Ectodermal cell (in vitro differentiated cells): ENCODE measurements at regions not wholly inside any gene's neighbourhood (a gene's known extent, or its start where the extent isn't known, plus 50 kb on each side); places are given as distances from the start of the nearest gene placed in this dataset.
"Not testable (repeated sequence)": the region's sequence is repeated elsewhere in the genome, so short reads cannot be mapped to it uniquely, and the experiment has no call there.

ENCODE experiments used
- H3K27ac ChIP-seq: 2 replicates; pipeline ENCODE4 v1.7.0; 2013; ENCODE audit warnings: mild to moderate bottlenecking, low read depth, low read length; ENCODE audit not compliant: insufficient read depth, poor library complexity, severe bottlenecking
- H3K27me3 ChIP-seq: 2 replicates; pipeline ENCODE4 v1.7.0; 2013; ENCODE audit warnings: mild to moderate bottlenecking, low read length; ENCODE audit not compliant: insufficient read depth, control insufficient read depth, poor library complexity, severe bottlenecking
- H3K36me3 ChIP-seq: one replicate; pipeline ENCODE4 v1.7.0; 2013; ENCODE audit warnings: low read length; ENCODE audit not compliant: control insufficient read depth, insufficient read depth
- H3K4me1 ChIP-seq: one replicate; pipeline ENCODE4 v1.7.0; 2013; ENCODE audit warnings: low read length; ENCODE audit not compliant: control insufficient read depth, insufficient read depth
- H3K4me3 ChIP-seq: 2 replicates; pipeline ENCODE4 v1.7.0; 2013; ENCODE audit warnings: low read depth, low read length, control low read depth; ENCODE audit not compliant: insufficient read depth
- H3K9me3 ChIP-seq: 2 replicates; pipeline ENCODE4 v1.7.0; 2013; ENCODE audit warnings: mild to moderate bottlenecking, low read length, moderate library complexity; ENCODE audit not compliant: control insufficient read depth
- WGBS, 2 experiments: methylation state at CpG; one replicate each; pipeline ENCODE4 v1.1.7; 2013; ENCODE audit warnings: missing lambda C conversion rate in 2 of 2; 5-methylcytosine and 5-hydroxymethylcytosine counted together

GRCh38 chr6:76562371-76562770 is 489.9 kb upstream of the IMPG1 start:
- not testable (repeated sequence) for H3K4me3 ChIP-seq, H3K27me3 ChIP-seq, H3K36me3 ChIP-seq, H3K27ac ChIP-seq, H3K9me3 ChIP-seq, H3K4me1 ChIP-seq
- 13 to 35% methylated on average over 2 to 4 of the region's 4 CpGs for WGBS, 2 experiments

GRCh38 chr6:76560851-76561755 is 488.6 kb upstream of the IMPG1 start:
- H3K9me3 ChIP-seq, H3K4me3 ChIP-seq, H3K27ac ChIP-seq, H3K4me1 ChIP-seq, H3K36me3 ChIP-seq, H3K27me3 ChIP-seq: not testable (repeated sequence)
- WGBS, 2 experiments, result 31 to 33% methylated on average over 6 to 8 of the region's 9 CpGs

DNA sequence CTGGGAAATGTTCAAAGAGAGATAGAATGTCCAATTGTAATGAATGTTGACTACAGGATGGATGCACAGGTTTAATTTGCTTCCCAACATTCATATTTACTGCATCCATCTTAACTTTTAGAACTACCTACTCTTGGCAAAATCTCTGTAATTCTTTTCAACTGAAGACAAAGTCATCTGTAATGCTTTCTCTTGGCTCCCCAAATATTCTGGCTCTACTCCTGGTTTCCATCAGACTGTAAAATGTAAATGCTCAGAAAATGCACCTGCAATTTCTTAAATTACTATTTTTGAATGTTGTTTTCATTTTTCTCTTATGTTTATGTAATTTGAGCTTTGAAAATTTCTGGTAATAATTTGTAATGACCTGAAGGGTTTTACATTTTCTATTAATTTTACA is 480.8 kb upstream of the IMPG1 start:
- no peaks in the 10 kb centered on the region for H3K4me1 ChIP-seq
- no peaks in the 10 kb centered on the region for H3K36me3 ChIP-seq
- H3K4me3 ChIP-seq, result no peak overlapping the region
- no peaks in the 10 kb centered on the region for H3K27me3 ChIP-seq
- H3K9me3 ChIP-seq, result no peaks in the 10 kb centered on the region
- H3K27ac ChIP-seq, result no peak overlapping the region

DNA sequence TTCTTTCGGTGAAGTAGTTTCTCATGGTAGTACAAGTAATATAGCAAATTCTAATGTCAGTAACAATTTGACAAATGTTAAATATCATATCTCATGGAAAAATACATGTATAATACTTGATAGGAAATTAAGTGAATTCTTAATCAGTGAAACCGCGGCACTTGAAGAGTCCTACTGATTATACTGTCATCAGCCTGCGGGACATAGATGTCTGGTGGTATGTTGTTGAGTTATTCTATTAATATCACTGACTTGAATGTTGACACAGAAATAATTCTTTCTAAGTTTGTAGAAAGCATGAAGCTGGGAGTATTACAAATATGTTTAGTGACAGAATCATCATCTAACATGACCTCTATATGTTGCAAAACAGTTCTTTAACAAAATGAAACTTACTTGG is 479.8 kb upstream of the IMPG1 start:
- Histone ChIP-seq H3K36me3 (no peaks in the 10 kb centered on the region), H3K4me1 (no peaks in the 10 kb centered on the region), H3K27ac (no peak overlapping the region), H3K9me3 (no peaks in the 10 kb centered on the region), H3K4me3 (no peak overlapping the region), H3K27me3 (no peaks in the 10 kb centered on the region)
- WGBS, 2 experiments, result 84 to 97% methylated on average over 3 of the region's 4 CpGs

DNA sequence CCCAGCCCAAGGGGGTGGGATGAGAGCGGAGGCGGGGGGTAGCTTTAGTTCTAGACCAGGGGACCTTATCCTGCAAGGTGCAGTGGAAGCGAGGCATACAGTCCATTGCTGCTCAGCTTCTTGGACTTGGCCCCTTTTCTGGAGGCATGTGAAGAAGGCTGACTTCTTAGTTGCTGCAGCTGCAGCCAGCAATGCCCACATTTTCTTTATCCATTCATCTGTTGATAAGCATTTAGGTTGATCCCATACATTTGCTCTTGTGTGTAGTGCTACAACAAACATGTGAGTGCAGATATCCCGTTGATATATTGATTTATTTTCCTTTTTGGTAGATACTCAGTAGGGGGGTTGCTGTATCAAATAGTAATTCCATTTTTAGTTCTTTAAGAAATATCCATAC is 461.2 kb upstream of the IMPG1 start:
- Histone ChIP-seq H3K4me1 (no peaks in the 10 kb centered on the region), H3K4me3 (no peak overlapping the region), H3K9me3 (no peaks in the 10 kb centered on the region), H3K36me3 (no peaks in the 10 kb centered on the region), H3K27me3 (no peaks in the 10 kb centered on the region), H3K27ac (no peak overlapping the region)
- 93 to 96% methylated on average over 4 of the region's 4 CpGs for WGBS, 2 experiments

- no peaks in the 10 kb centered on the region for H3K27me3 ChIP-seq
- no peaks in the 10 kb centered on the region for H3K4me1 ChIP-seq
- WGBS, 2 experiments, result 93 to 94% methylated on average over 2 of the region's 2 CpGs
- H3K4me3 ChIP-seq, result no peak overlapping the region
- no peak overlapping the region for H3K27ac ChIP-seq
- no peaks in the 10 kb centered on the region for H3K36me3 ChIP-seq
- H3K9me3 ChIP-seq, result no peaks in the 10 kb centered on the region
Measured at GRCh38 chr6:76532647-76533046, 460.2 kb upstream of the IMPG1 start.

GRCh38 chr6:76518443-76518842 is 446.0 kb upstream of the IMPG1 start:
- Histone ChIP-seq H3K27me3 (no peaks in the 10 kb centered on the region), H3K4me1 (no peaks in the 10 kb centered on the region), H3K36me3 (no peaks in the 10 kb centered on the region), H3K4me3 (no peak overlapping the region), H3K27ac (no peak overlapping the region), H3K9me3 (no peaks in the 10 kb centered on the region)

- Histone ChIP-seq H3K4me1 (no peaks in the 10 kb centered on the region), H3K4me3 (no peak overlapping the region), H3K36me3 (no peaks in the 10 kb centered on the region), H3K9me3 (no peaks in the 10 kb centered on the region), H3K27me3 (no peaks in the 10 kb centered on the region), H3K27ac (no peak overlapping the region)
- WGBS, 2 experiments, result 90 to 97% methylated on average over 4 of the region's 4 CpGs
Measured at GRCh38 chr6:76516924-76517323, 444.5 kb upstream of the IMPG1 start.

GRCh38 chr6:76510489-76510888 is 438.0 kb upstream of the IMPG1 start:
- Histone ChIP-seq H3K27ac (no peak overlapping the region), H3K4me3 (no peak overlapping the region), H3K36me3 (no peaks in the 10 kb centered on the region), H3K9me3 (no peaks in the 10 kb centered on the region), H3K4me1 (no peaks in the 10 kb centered on the region), H3K27me3 (no peaks in the 10 kb centered on the region)

GRCh38 chr6:76509397-76509796 is 436.9 kb upstream of the IMPG1 start:
- no peak overlapping the region for H3K27ac ChIP-seq
- no peaks in the 10 kb centered on the region for H3K27me3 ChIP-seq
- no peaks in the 10 kb centered on the region for H3K9me3 ChIP-seq
- WGBS, 2 experiments, result 100% methylated on average over 1 to 2 of the region's 2 CpGs
- no peak overlapping the region for H3K4me3 ChIP-seq
- no peaks in the 10 kb centered on the region for H3K4me1 ChIP-seq
- H3K36me3 ChIP-seq, result no peaks in the 10 kb centered on the region

DNA sequence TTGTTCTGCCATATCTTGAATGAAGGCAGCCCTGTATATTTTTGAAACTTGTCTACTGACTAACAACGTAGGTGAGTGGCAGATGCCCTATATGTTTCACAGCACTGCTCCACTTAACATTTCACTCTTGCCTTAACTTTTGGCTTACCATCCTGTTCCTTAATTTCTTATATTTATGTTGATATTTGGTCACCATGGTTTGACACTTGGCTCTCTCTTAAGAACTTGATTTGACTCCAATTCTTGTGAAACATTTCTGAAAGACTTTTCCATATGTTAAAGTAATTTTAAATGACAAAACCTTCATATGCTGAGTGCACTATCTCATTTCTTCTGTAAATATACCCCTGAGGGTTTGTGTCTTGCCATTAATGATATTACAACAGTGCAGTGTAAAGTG is 434.3 kb upstream of the IMPG1 start:
- 93 to 100% methylated on average over 1 of the region's 1 CpG for WGBS, 2 experiments
- Histone ChIP-seq H3K27me3 (no peaks in the 10 kb centered on the region), H3K27ac (no peak overlapping the region), H3K4me1 (no peaks in the 10 kb centered on the region), H3K9me3 (no peaks in the 10 kb centered on the region), H3K4me3 (no peak overlapping the region), H3K36me3 (no peaks in the 10 kb centered on the region)
